NT2/D1 (cell line): ENCODE measurements at regions not wholly inside any gene's neighbourhood (a gene's known extent, or its start where the extent isn't known, plus 50 kb on each side); places are given as distances from the start of the nearest gene placed in this dataset.

Source experiments
- DNase-seq: peaks from one replicate; pipeline ENCODE4 v3.0.0-alpha.2; 2011; ENCODE audit warnings: low read depth, low spot score
- H3K27me3 ChIP-seq: 2 replicates; pipeline ENCODE4 v1.6.0; 2011; ENCODE audit warnings: mild to moderate bottlenecking; ENCODE audit not compliant: insufficient read length, insufficient read depth
- H3K36me3 ChIP-seq: 2 replicates; pipeline ENCODE4 v1.6.1; 2011; ENCODE audit warnings: mild to moderate bottlenecking, low read length, mixed read lengths; ENCODE audit not compliant: insufficient read depth, insufficient read length
- H3K4me1 ChIP-seq: 2 replicates; pipeline ENCODE4 v1.5.1; 2011; ENCODE audit not compliant: insufficient read depth, insufficient read length
- H3K4me3 ChIP-seq: 2 replicates; pipeline ENCODE4 v1.5.1; 2011; ENCODE audit warnings: low read depth; ENCODE audit not compliant: insufficient read length
- H3K9ac ChIP-seq: 2 replicates; pipeline ENCODE4 v1.6.0; 2011; ENCODE audit warnings: low read depth; ENCODE audit not compliant: insufficient read length
- H3K9me3 ChIP-seq: 2 replicates; pipeline ENCODE4 v1.5.1; 2011; ENCODE audit warnings: mild to moderate bottlenecking, low read length; ENCODE audit not compliant: insufficient read depth
- SUZ12 ChIP-seq: IDR thresholded peaks from 2 replicates; pipeline ENCODE4 v1.6.1; 2011; ENCODE audit not compliant: insufficient read length, insufficient read depth; ENCODE audit errors: extremely low read depth
- YY1 ChIP-seq: IDR thresholded peaks from 2 replicates; pipeline ENCODE4 v1.6.1; 2011; ENCODE audit not compliant: insufficient read length, insufficient read depth
- ZNF274 ChIP-seq: IDR thresholded peaks from 2 replicates; pipeline ENCODE4 v1.6.1; 2011; ENCODE audit warnings: mild to moderate bottlenecking, low read depth, low read length

DNA sequence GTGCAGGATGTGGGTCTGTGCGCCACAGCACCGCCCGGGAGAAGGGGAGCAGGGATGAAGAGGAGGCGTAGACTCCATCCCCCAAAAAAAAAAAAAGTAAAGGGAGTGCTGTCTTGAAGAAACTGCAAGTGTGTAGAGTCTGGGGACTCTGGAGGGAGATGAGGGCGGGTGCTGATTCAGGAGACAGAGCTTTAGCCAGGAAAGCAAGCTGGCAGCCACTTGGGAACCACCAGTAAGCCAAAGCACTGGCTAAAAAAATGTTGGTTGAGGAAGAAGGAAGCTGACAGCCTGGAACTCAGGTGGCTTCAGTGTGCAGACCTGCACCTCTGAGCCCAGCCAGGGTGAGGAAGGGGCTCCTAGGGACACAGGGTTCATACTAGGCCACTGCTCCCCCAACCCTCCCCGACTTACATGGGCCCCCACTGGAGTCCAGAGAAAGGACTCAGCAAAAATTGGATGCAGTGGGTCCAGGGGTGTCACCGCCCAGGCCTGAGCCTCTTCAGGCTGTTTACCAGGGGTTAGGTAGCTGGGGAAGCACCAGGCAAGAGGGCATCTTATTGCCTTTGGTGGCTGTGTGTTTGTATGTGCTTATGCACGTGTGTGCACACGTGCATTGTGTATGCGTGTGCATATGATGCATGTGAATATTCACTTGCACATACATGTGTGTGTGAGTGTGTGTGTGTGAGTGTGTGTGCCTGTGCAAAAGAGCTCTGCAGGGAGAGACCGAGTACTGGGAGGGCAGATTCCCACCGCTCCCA lies 153.5 kb upstream of the MLN start:
- H3K36me3 ChIP-seq = no peaks in the 10 kb centered on the region
- H3K4me3 ChIP-seq = no peak overlapping the region
- peaks cover 24% of the 10 kb centered on the region for H3K4me1 ChIP-seq
- no peaks in the 10 kb centered on the region for H3K27me3 ChIP-seq
- no peak overlapping the region for H3K9ac ChIP-seq
- no peak for DNase-seq
- TF ChIP-seq ZNF274 (no peak), SUZ12 (no peak), YY1 (no peak)
- H3K9me3 ChIP-seq = no peaks in the 10 kb centered on the region

- Histone ChIP-seq H3K27me3 (no peaks in the 10 kb centered on the region), H3K4me3 (no peak overlapping the region), H3K36me3 (no peaks in the 10 kb centered on the region), H3K9me3 (no peaks in the 10 kb centered on the region), H3K4me1 (peaks cover 24% of the 10 kb centered on the region), H3K9ac (no peak overlapping the region)
- DNase-seq = no peak
- no peak for TF ChIP-seq YY1
- TF ChIP-seq ZNF274 = no peak
- no peak for TF ChIP-seq SUZ12
These were observed 152.4 kb upstream of the MLN start for GRCh38 chr6:33956206-33956605.

DNA sequence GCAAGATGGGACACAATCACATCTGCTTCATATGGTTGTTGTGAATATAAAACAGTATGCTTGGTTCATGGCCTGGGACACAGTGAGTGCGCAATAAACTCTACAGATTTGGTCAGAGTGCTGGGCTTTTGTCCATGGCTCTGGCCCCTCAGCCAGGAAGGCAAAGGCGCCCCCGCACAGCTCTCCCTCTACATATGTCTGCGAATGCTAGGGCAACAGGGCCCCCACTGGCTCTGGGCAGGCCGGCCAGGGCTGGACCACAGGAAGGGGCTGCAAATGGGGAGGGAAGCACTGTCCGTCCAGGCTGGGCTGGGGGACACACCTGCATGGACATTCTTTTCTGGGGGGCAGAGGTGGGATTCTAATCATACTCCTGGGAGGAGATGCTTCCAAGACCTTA lies 151.8 kb upstream of the MLN start:
- Histone ChIP-seq H3K9ac (no peak overlapping the region), H3K36me3 (no peaks in the 10 kb centered on the region), H3K4me1 (peaks cover 27% of the 10 kb centered on the region), H3K27me3 (no peaks in the 10 kb centered on the region), H3K4me3 (no peak overlapping the region), H3K9me3 (no peaks in the 10 kb centered on the region)
- DNase-seq = no peak
- TF ChIP-seq ZNF274 = no peak
- TF ChIP-seq YY1 = no peak

- TF ChIP-seq SUZ12 = no peak
- no peak for TF ChIP-seq YY1
- TF ChIP-seq ZNF274 = no peak
- DNase-seq = no peak
- H3K4me1 ChIP-seq = peaks cover 24% of the 10 kb centered on the region
- no peak overlapping the region for H3K9ac ChIP-seq
- H3K36me3 ChIP-seq = no peaks in the 10 kb centered on the region
- H3K9me3 ChIP-seq = no peaks in the 10 kb centered on the region
- H3K4me3 ChIP-seq = no peak overlapping the region
- no peaks in the 10 kb centered on the region for H3K27me3 ChIP-seq
These were observed 150.7 kb upstream of the MLN start for GRCh38 chr6:33954453-33954852.

DNA sequence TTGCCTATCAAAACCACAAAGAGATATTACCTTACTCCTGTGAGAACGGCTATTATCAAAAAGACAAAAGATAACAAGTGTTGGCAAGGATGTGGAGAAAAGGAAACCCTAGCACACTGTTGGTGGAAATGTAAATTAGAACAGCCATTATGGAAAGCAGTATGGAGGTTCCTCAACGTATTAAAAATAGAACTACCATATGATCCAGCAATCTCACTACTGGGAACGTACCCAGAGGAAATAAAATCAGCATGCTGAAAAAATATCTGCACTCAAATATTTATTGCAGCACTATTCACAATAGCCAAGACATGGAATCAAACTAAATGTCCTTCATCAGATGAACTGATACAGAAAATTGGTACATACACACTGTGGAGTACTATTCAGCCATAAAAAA lies 149.4 kb upstream of the MLN start:
- no peak overlapping the region for H3K9ac ChIP-seq
- no peak for DNase-seq
- TF ChIP-seq SUZ12 = no peak
- H3K9me3 ChIP-seq = no peaks in the 10 kb centered on the region
- no peak overlapping the region for H3K4me3 ChIP-seq
- H3K36me3 ChIP-seq = no peaks in the 10 kb centered on the region
- peaks cover 15% of the 10 kb centered on the region for H3K4me1 ChIP-seq
- no peaks in the 10 kb centered on the region for H3K27me3 ChIP-seq

DNA sequence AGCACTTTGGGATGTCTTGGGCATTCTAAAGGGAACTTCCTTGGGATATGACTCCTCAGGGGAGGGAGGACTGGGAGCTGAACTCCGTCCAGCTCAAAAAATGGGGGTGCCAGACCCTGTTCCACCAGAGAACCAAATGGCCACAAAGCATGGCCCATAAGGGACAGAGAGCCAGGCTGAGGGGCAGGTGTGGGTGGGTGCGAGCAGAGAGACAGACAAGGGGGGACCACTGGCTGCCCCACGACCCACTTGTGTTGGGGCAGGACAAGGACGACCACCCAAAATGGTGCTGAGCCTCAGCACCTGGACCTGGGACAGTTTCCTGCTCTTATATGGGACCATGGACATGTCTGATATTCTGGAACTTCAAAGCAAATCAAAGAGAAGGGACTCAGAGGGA lies 148.2 kb upstream of the MLN start:
- peaks cover 6% of the 10 kb centered on the region for H3K4me1 ChIP-seq
- no peak for DNase-seq
- H3K9me3 ChIP-seq = no peaks in the 10 kb centered on the region
- TF ChIP-seq ZNF274 (no peak), YY1 (no peak), SUZ12 (no peak)
- H3K9ac ChIP-seq = no peak overlapping the region
- H3K36me3 ChIP-seq = no peaks in the 10 kb centered on the region
- no peak overlapping the region for H3K4me3 ChIP-seq
- H3K27me3 ChIP-seq = no peaks in the 10 kb centered on the region

GRCh38 chr6:33950891-33951889 lies 147.4 kb upstream of the MLN start:
- Histone ChIP-seq H3K4me1 (peaks cover 6% of the 10 kb centered on the region), H3K36me3 (no peaks in the 10 kb centered on the region), H3K4me3 (no peak overlapping the region), H3K27me3 (no peaks in the 10 kb centered on the region), H3K9me3 (no peaks in the 10 kb centered on the region), H3K9ac (no peak overlapping the region)
- no peak for DNase-seq
- TF ChIP-seq ZNF274 = no peak
- no peak for TF ChIP-seq YY1
- no peak for TF ChIP-seq SUZ12
